Stimulated activated memory B cell treated with anti-CD40 and anti-IgM and Interleukin-4, amounts not matched to agents 10 μg/mL and 1 μg/mL and 100 μg/mL, for 72 hours (primary cell): ENCODE measurements at regions not wholly inside any gene's neighbourhood (a gene's known extent, or its start where the extent isn't known, plus 50 kb on each side); places are given as distances from the start of the nearest gene placed in this dataset.
"Not testable (repeated sequence)": the region's sequence is repeated elsewhere in the genome, so short reads cannot be mapped to it uniquely, and the experiment has no call there.

ENCODE experiments used
- ATAC-seq: fragments of 150-1000 bp; cut with Tn5 transposase; 2 replicates; pipeline ENCODE4 v1.10.0; 2021
- H3K27ac Mint-ChIP-seq: one replicate; pipeline ENCODE4 v1.8.0; 2022; ENCODE audit warnings: mild to moderate bottlenecking, mixed read lengths
- H3K27me3 Mint-ChIP-seq: one replicate; pipeline ENCODE4 v1.8.0; 2022; ENCODE audit warnings: mixed read lengths
- H3K36me3 Mint-ChIP-seq: one replicate; pipeline ENCODE4 v1.8.0; 2022; ENCODE audit warnings: mixed read lengths
- H3K4me1 Mint-ChIP-seq: one replicate; pipeline ENCODE4 v1.8.0; 2022; ENCODE audit warnings: mixed read lengths
- H3K4me3 Mint-ChIP-seq: one replicate; pipeline ENCODE4 v1.8.0; 2022; ENCODE audit warnings: mild to moderate bottlenecking, moderate library complexity, mixed read lengths
- H3K9me3 Mint-ChIP-seq: one replicate; pipeline ENCODE4 v1.8.0; 2022; ENCODE audit warnings: mixed read lengths

GRCh38 chr4:104017213-104017612 lies 297.4 kb upstream of the TACR3 start:
- no peak overlapping the region for H3K4me3 Mint-ChIP-seq
- H3K27me3 Mint-ChIP-seq: no peaks in the 10 kb centered on the region
- H3K9me3 Mint-ChIP-seq: no peaks in the 10 kb centered on the region
- ATAC-seq: no peak
- no peak overlapping the region for H3K27ac Mint-ChIP-seq
- H3K36me3 Mint-ChIP-seq: no peaks in the 10 kb centered on the region
- no peaks in the 10 kb centered on the region for H3K4me1 Mint-ChIP-seq

- no peak for ATAC-seq
- no peak overlapping the region for H3K27ac Mint-ChIP-seq
- H3K9me3 Mint-ChIP-seq: no peaks in the 10 kb centered on the region
- H3K36me3 Mint-ChIP-seq: no peaks in the 10 kb centered on the region
- H3K27me3 Mint-ChIP-seq: no peaks in the 10 kb centered on the region
- no peaks in the 10 kb centered on the region for H3K4me1 Mint-ChIP-seq
- H3K4me3 Mint-ChIP-seq: no peak overlapping the region
These were observed 295.9 kb upstream of the TACR3 start for GRCh38 chr4:104015680-104016079.

- Mint-ChIP-seq H3K36me3 (no peaks in the 10 kb centered on the region), H3K27me3 (no peaks in the 10 kb centered on the region), H3K4me3 (no peak overlapping the region), H3K27ac (no peak overlapping the region), H3K4me1 (no peaks in the 10 kb centered on the region), H3K9me3 (no peaks in the 10 kb centered on the region)
- ATAC-seq: no peak
These were observed 290.9 kb upstream of the TACR3 start for GRCh38 chr4:104010722-104011121.

- not testable (repeated sequence) for H3K4me1 Mint-ChIP-seq, H3K4me3 Mint-ChIP-seq, ATAC-seq, H3K27ac Mint-ChIP-seq, H3K27me3 Mint-ChIP-seq, H3K36me3 Mint-ChIP-seq
- peaks cover 15% of the 10 kb centered on the region for H3K9me3 Mint-ChIP-seq
These were observed 282.5 kb upstream of the TACR3 start for GRCh38 chr4:104002318-104002717.

GRCh38 chr4:103998756-103999155 lies 279.0 kb upstream of the TACR3 start:
- Mint-ChIP-seq H3K9me3 (peaks cover 12% of the 10 kb centered on the region), H3K27ac (no peak overlapping the region), H3K36me3 (no peaks in the 10 kb centered on the region), H3K4me1 (no peaks in the 10 kb centered on the region), H3K27me3 (no peaks in the 10 kb centered on the region), H3K4me3 (no peak overlapping the region)
- no peak for ATAC-seq

GRCh38 chr4:103996637-103997036 lies 276.9 kb upstream of the TACR3 start:
- H3K9me3 Mint-ChIP-seq: peaks cover 10% of the 10 kb centered on the region
- H3K4me1 Mint-ChIP-seq: no peaks in the 10 kb centered on the region
- no peak overlapping the region for H3K27ac Mint-ChIP-seq
- H3K4me3 Mint-ChIP-seq: no peak overlapping the region
- H3K27me3 Mint-ChIP-seq: no peaks in the 10 kb centered on the region
- H3K36me3 Mint-ChIP-seq: no peaks in the 10 kb centered on the region
- ATAC-seq: no peak

GRCh38 chr4:103996064-103996463 lies 276.3 kb upstream of the TACR3 start:
- Mint-ChIP-seq H3K27me3 (no peaks in the 10 kb centered on the region), H3K9me3 (peaks cover 11% of the 10 kb centered on the region), H3K4me1 (no peaks in the 10 kb centered on the region), H3K4me3 (no peak overlapping the region), H3K36me3 (no peaks in the 10 kb centered on the region), H3K27ac (no peak overlapping the region)
- ATAC-seq: no peak

- H3K4me1 Mint-ChIP-seq: no peaks in the 10 kb centered on the region
- H3K9me3 Mint-ChIP-seq: peaks cover 11% of the 10 kb centered on the region
- no peaks in the 10 kb centered on the region for H3K36me3 Mint-ChIP-seq
- H3K4me3 Mint-ChIP-seq: no peak overlapping the region
- no peak for ATAC-seq
- H3K27me3 Mint-ChIP-seq: no peaks in the 10 kb centered on the region
- H3K27ac Mint-ChIP-seq: no peak overlapping the region
These were observed 274.3 kb upstream of the TACR3 start for GRCh38 chr4:103994059-103994458.

GRCh38 chr4:103982454-103982853 lies 262.7 kb upstream of the TACR3 start:
- H3K4me3 Mint-ChIP-seq: no peak overlapping the region
- no peak for ATAC-seq
- H3K9me3 Mint-ChIP-seq: no peaks in the 10 kb centered on the region
- H3K27me3 Mint-ChIP-seq: no peaks in the 10 kb centered on the region
- H3K27ac Mint-ChIP-seq: no peak overlapping the region
- no peaks in the 10 kb centered on the region for H3K4me1 Mint-ChIP-seq
- no peaks in the 10 kb centered on the region for H3K36me3 Mint-ChIP-seq

GRCh38 chr4:103948244-103949018 lies 228.6 kb upstream of the TACR3 start:
- no peaks in the 10 kb centered on the region for H3K9me3 Mint-ChIP-seq
- no peaks in the 10 kb centered on the region for H3K36me3 Mint-ChIP-seq
- ATAC-seq: no peak
- no peaks in the 10 kb centered on the region for H3K27me3 Mint-ChIP-seq
- H3K27ac Mint-ChIP-seq: no peak overlapping the region
- no peak overlapping the region for H3K4me3 Mint-ChIP-seq
- no peaks in the 10 kb centered on the region for H3K4me1 Mint-ChIP-seq

- no peaks in the 10 kb centered on the region for H3K9me3 Mint-ChIP-seq
- H3K27ac Mint-ChIP-seq: no peak overlapping the region
- H3K36me3 Mint-ChIP-seq: no peaks in the 10 kb centered on the region
- no peak overlapping the region for H3K4me3 Mint-ChIP-seq
- H3K4me1 Mint-ChIP-seq: no peaks in the 10 kb centered on the region
- no peak for ATAC-seq
- no peaks in the 10 kb centered on the region for H3K27me3 Mint-ChIP-seq
These were observed 227.8 kb upstream of the TACR3 start for GRCh38 chr4:103947617-103948016.

- not testable (repeated sequence) for H3K4me1 Mint-ChIP-seq, H3K27me3 Mint-ChIP-seq, H3K4me3 Mint-ChIP-seq, ATAC-seq, H3K9me3 Mint-ChIP-seq, H3K36me3 Mint-ChIP-seq, H3K27ac Mint-ChIP-seq
These were observed 227.0 kb upstream of the TACR3 start for GRCh38 chr4:103946621-103947268.

GRCh38 chr4:103938488-103938887 lies 218.7 kb upstream of the TACR3 start:
- no peak overlapping the region for H3K27ac Mint-ChIP-seq
- peak; percentile 45 for ATAC-seq
- no peaks in the 10 kb centered on the region for H3K9me3 Mint-ChIP-seq
- H3K27me3 Mint-ChIP-seq: no peaks in the 10 kb centered on the region
- no peak overlapping the region for H3K4me3 Mint-ChIP-seq
- no peaks in the 10 kb centered on the region for H3K36me3 Mint-ChIP-seq
- no peaks in the 10 kb centered on the region for H3K4me1 Mint-ChIP-seq

- Mint-ChIP-seq H3K27ac (no peak overlapping the region), H3K9me3 (no peaks in the 10 kb centered on the region), H3K4me1 (no peaks in the 10 kb centered on the region), H3K4me3 (no peak overlapping the region), H3K27me3 (no peaks in the 10 kb centered on the region), H3K36me3 (no peaks in the 10 kb centered on the region)
- ATAC-seq: peak; percentile 47
These were observed 216.9 kb upstream of the TACR3 start for GRCh38 chr4:103936653-103937145.

- H3K36me3 Mint-ChIP-seq: no peaks in the 10 kb centered on the region
- no peaks in the 10 kb centered on the region for H3K9me3 Mint-ChIP-seq
- H3K4me3 Mint-ChIP-seq: no peak overlapping the region
- ATAC-seq: no peak
- no peaks in the 10 kb centered on the region for H3K27me3 Mint-ChIP-seq
- H3K27ac Mint-ChIP-seq: no peak overlapping the region
- H3K4me1 Mint-ChIP-seq: no peaks in the 10 kb centered on the region
These were observed 214.5 kb upstream of the TACR3 start for GRCh38 chr4:103934178-103934789.

- peaks cover 7% of the 10 kb centered on the region for H3K4me1 Mint-ChIP-seq
- no peaks in the 10 kb centered on the region for H3K27me3 Mint-ChIP-seq
- H3K9me3 Mint-ChIP-seq: no peaks in the 10 kb centered on the region
- H3K27ac Mint-ChIP-seq: no peak overlapping the region
- no peak for ATAC-seq
- H3K36me3 Mint-ChIP-seq: no peaks in the 10 kb centered on the region
- H3K4me3 Mint-ChIP-seq: no peak overlapping the region
These were observed 208.6 kb upstream of the TACR3 start for GRCh38 chr4:103928370-103928769.
